ENCODE measurements at regions not wholly inside any gene's neighbourhood (a gene's known extent, or its start where the extent isn't known, plus 50 kb on each side); places are given as distances from the start of the nearest gene placed in this dataset.

DNA sequence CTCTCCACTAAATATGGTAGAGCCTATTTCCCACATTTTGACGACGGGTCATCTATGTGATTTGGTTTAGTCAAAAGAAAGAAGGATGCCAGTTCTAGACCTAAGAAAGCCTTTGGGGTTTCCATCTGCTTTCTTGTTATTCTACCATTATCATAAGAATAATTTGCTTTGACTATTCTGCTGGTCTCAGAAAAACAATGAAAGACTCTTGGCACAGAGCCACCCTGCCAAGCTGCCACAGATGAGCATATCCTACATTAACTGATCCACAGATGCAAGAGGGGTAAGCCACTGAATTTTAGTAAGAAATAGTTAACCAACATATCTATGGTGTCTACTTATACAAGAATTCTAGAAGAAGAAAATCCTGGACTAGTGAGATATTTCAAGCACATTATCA is 158.6 kb upstream of the MAGI2 start:
- TF ChIP-seq POLR2A (IDR thresholded peaks at IDR 0.05) (no peak), POLR2AphosphoS5 (IDR thresholded peaks at IDR 0.05) (no peak)
- TF ChIP-seq, protein P1, sequence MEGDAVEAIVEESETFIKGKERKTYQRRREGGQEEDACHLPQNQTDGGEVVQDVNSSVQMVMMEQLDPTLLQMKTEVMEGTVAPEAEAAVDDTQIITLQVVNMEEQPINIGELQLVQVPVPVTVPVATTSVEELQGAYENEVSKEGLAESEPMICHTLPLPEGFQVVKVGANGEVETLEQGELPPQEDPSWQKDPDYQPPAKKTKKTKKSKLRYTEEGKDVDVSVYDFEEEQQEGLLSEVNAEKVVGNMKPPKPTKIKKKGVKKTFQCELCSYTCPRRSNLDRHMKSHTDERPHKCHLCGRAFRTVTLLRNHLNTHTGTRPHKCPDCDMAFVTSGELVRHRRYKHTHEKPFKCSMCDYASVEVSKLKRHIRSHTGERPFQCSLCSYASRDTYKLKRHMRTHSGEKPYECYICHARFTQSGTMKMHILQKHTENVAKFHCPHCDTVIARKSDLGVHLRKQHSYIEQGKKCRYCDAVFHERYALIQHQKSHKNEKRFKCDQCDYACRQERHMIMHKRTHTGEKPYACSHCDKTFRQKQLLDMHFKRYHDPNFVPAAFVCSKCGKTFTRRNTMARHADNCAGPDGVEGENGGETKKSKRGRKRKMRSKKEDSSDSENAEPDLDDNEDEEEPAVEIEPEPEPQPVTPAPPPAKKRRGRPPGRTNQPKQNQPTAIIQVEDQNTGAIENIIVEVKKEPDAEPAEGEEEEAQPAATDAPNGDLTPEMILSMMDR (IDR thresholded peaks at IDR 0.05) = no peak

Measured in prostate gland (tissue), 2 donors.